ENCODE measurements at regions not wholly inside any gene's neighbourhood (a gene's known extent, or its start where the extent isn't known, plus 50 kb on each side); places are given as distances from the start of the nearest gene placed in this dataset.

DNA sequence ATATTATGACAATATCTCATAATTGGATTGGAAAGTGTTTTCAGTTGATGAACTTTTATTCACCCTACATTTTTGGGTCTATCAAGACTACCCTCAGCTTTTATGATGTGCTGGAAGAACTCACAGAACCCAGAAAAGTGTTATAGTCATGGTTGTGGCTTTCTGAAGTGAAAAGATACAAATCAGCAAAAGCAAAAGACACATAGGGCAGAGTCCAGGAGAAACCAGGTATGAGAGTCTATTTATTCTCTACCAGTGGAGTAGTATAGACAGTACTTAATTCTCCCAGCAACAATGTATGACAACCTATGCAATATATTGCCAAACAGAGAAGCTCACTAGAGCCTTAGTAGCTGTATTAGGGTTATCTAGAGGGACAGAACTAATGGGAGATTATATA is 280.4 kb upstream of the TTC14 start:
- TF ChIP-seq EZH2phosphoT487 (IDR thresholded peaks at IDR 0.05; ENCODE audit: insufficient read depth, low read depth) (no peak), EZH2 (IDR thresholded peaks at IDR 0.05; ENCODE audit: insufficient read depth, poor library complexity, severe bottlenecking) (no peak)
